GM06990 (cell line): ENCODE measurements at regions not wholly inside any gene's neighbourhood (a gene's known extent, or its start where the extent isn't known, plus 50 kb on each side); places are given as distances from the start of the nearest gene placed in this dataset.

Experiments used
- DNase-seq: peaks from one replicate; pipeline ENCODE4 v3.0.0-alpha.2; 2011; ENCODE audit not compliant: insufficient read length; ENCODE audit errors: extremely low read depth
- H3K27me3 ChIP-seq: replicated peaks from 2 replicates; pipeline ENCODE4 v1.6.0; 2011; ENCODE audit warnings: low read length; ENCODE audit not compliant: control insufficient read depth, insufficient read depth
- H3K36me3 ChIP-seq: 2 replicates; pipeline ENCODE4 v1.5.1; 2011; ENCODE audit warnings: low read length; ENCODE audit not compliant: control insufficient read depth, insufficient read depth
- H3K4me3 ChIP-seq: replicated peaks from 2 replicates; pipeline ENCODE4 v1.5.1; 2011; ENCODE audit warnings: low read depth, mild to moderate bottlenecking, control low read depth, low read length
- TF ChIP-seq, protein P1 (sequence below): IDR thresholded peaks from 2 replicates; pipeline ENCODE4 v1.5.1; 2011; ENCODE audit warnings: low read length, control low read depth, mild to moderate bottlenecking, inconsistent platforms; ENCODE audit not compliant: insufficient read depth, poor library complexity, severe bottlenecking

DNA sequence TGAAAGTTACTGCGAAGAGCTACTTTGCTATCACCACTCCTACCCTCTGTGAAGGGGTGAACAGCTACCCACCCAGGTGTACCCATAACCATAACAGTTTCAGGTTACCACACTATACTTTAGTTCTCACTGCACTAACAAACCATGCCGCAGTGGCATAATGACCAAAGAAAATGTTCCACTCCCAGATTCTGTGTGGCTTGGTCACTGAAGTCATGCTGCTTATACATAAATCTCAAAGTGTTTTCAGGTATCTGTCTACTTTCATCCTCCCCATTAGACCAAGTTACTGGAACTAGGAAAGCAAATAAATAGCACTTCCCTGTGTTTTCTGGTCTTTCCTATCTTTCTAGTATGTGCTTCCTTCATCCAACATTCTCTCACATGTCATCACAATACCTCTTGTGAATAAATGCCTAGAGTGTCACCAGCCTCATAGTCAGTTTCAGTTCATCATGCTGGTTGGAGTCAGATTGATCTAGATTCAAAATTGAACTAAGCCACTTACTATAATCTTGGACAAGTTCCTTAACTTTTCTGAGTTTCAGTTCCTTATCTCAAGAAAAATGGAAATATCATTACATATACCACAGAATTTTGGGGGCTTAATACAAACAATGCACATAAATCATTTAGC lies 293.6 kb downstream of the FSIP2 start:
- Histone ChIP-seq H3K36me3 (no peaks in the 10 kb centered on the region), H3K4me3 (no peak overlapping the region), H3K27me3 (no peaks in the 10 kb centered on the region)
- DNase-seq = no peak
- TF ChIP-seq, protein P1, sequence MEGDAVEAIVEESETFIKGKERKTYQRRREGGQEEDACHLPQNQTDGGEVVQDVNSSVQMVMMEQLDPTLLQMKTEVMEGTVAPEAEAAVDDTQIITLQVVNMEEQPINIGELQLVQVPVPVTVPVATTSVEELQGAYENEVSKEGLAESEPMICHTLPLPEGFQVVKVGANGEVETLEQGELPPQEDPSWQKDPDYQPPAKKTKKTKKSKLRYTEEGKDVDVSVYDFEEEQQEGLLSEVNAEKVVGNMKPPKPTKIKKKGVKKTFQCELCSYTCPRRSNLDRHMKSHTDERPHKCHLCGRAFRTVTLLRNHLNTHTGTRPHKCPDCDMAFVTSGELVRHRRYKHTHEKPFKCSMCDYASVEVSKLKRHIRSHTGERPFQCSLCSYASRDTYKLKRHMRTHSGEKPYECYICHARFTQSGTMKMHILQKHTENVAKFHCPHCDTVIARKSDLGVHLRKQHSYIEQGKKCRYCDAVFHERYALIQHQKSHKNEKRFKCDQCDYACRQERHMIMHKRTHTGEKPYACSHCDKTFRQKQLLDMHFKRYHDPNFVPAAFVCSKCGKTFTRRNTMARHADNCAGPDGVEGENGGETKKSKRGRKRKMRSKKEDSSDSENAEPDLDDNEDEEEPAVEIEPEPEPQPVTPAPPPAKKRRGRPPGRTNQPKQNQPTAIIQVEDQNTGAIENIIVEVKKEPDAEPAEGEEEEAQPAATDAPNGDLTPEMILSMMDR = no peak

DNA sequence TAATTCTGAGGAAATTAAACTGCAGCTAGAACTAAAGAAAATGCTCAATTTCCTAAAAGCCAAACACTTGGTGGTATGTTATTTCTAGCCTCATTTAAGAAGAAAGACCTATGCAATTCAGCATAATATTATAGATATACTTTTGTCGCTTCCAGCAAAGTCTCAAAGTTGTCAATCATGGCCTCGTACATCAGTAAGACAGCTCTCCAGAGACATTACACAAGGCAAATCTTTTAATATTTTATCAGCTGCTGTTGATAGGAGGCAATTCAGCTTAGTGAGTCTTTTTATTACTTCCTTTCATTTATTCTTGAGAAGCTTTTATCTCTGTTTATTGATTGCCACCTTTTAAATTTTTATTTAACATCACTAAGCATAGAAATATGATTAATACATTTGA lies 294.3 kb downstream of the FSIP2 start:
- H3K4me3 ChIP-seq = no peak overlapping the region
- no peaks in the 10 kb centered on the region for H3K36me3 ChIP-seq
- TF ChIP-seq, protein P1 = no peak
- H3K27me3 ChIP-seq = no peaks in the 10 kb centered on the region
- no peak for DNase-seq

DNA sequence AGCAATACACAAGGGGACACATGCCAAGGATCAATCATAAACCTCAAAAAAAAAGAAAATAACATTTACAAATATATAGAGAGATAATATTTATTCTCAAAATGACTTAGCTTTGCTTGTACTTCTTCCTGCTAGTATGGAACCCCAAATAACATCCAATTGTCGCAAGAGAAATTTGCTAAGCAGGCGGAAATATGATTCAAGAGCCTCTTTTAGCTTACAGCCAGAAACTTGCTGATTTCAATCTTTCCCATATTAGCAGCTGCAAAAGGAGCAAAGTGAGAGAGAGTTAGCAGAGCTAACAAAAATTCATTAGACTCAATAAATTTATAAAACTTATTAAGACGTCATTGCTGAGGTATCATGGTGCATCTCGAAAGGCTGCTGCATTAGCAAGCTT lies 294.9 kb downstream of the FSIP2 start:
- H3K4me3 ChIP-seq = no peak overlapping the region
- H3K27me3 ChIP-seq = no peaks in the 10 kb centered on the region
- TF ChIP-seq, protein P1 = no peak
- H3K36me3 ChIP-seq = no peaks in the 10 kb centered on the region
- DNase-seq = no peak

DNA sequence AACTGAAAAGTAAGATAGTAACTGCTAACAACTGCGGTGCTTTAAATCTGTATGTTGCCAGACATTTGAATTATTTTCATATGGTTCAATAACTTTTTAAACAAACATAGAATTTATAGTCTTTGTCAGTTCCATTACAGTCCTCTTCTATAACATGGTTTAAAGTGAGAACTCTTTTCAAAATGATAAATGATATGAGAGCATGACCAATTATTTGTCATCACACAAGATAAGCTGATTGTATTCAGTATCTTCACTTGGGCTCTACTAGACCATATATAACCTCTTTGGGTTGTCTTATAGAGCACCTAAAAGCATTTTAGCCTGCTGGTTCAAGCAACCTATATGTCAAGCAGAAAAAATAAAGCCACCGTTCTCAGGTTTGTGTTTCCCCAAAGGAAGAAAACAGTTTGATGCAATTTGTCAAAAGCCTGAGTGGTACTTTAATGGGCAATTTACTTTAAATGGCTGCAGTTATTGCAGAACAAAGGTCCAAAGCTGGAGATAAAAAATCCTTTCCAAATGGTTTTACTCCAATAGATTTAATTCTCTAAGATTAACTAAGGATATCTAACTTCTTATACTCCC lies 298.4 kb downstream of the FSIP2 start:
- H3K4me3 ChIP-seq = no peak overlapping the region
- no peaks in the 10 kb centered on the region for H3K27me3 ChIP-seq
- TF ChIP-seq, protein P1 = no peak
- no peaks in the 10 kb centered on the region for H3K36me3 ChIP-seq
- DNase-seq = no peak

DNA sequence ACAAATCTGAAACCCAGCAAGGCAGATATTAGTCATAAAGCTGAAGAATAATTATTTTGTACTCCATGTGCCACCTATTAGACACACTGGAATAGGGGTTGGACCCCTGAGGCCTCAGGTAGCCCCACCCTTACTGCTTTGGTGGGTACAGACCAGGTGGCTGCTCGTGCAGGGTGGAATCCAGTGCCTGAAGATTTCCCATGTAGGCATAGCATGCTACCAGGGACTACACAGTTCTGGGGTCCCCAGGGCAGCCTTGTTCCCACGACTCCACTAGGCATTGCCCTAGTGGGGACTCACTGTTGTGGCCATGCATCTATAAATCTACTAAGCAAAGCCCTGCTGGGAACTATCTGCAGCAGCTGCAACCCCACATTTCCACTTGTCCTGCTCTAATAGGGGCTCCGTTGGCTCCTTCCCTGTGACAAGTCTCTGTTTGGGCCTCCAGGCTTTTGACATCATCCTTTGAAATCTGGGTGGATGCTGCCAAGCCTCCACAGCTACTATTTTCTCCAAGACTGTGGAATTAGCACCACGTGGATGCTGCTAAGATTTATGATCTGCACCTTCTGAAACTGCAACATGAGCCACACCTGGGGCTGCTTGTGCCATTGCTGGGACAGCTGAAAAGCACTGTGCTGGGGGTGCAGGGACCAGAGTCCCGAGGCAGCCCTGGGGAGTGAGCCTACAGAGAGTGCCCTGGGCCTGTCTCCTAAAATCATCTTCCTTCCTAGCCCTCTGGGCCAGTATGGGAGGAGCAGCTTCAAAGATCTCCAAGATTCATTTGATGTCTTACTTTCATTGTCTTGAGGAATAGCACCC lies 303.8 kb downstream of the FSIP2 start:
- H3K27me3 ChIP-seq = no peaks in the 10 kb centered on the region
- TF ChIP-seq, protein P1 = no peak
- no peak overlapping the region for H3K4me3 ChIP-seq
- no peak for DNase-seq
- H3K36me3 ChIP-seq = no peaks in the 10 kb centered on the region
